ENCODE measurements at regions not wholly inside any gene's neighbourhood (a gene's known extent, or its start where the extent isn't known, plus 50 kb on each side); places are given as distances from the start of the nearest gene placed in this dataset.

DNA sequence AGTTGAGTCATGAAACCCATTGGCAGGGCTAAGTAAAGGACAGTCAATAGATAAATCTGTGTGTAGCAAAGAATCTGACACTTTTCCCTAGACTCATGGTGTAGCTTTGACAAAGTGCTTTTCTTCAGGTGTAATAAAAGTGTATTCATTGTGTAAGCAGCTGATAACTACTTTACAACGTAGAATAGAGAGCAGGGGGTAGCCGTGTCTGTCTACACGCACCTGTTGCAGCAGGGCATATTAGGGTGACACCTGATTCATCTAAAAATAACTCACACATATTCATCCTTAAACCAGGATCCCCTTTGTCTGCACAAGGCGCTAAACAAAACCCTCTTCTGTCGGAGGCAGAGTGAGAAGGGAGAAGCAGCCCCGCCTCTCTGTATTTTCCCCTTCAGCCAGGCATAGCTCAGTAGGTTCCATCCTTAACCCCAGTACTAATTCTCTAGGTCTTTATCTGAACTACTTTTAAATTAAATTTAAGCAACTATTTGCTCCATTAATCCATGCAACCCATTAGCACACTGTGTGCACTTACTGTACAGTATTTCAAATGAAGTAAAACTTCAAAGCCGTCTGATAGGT is 306.7 kb upstream of the SASH1 start:
- Histone ChIP-seq H2BK120ac (replicated peaks; ENCODE audit: low read depth, low read length) (no peak overlapping the region), H2BK5ac (ENCODE audit: low read depth, low read length) (no peak overlapping the region), H2BK20ac (ENCODE audit: low read length) (no peak overlapping the region), H3K79me2 (ENCODE audit: control insufficient read depth in 1 of 2, insufficient read depth in 2 of 2, low read length in 2 of 2) (no peaks in the 10 kb centered on the region), H2AK5ac (ENCODE audit: low read depth, low read length) (no peak overlapping the region), H2BK15ac (ENCODE audit: low read length) (no peak overlapping the region), H3K18ac (ENCODE audit: extremely low read depth, low read length) (no peak overlapping the region), H2BK12ac (ENCODE audit: low read depth, low read length) (no peak overlapping the region), H3K27me3 (replicated peaks in 1 of 4; ENCODE audit: control insufficient read depth in 3 of 4, extremely low read depth in 1 of 4, insufficient read depth in 3 of 4, low read length in 3 of 4) (no peaks in the 10 kb centered on the region), H3K36me3 (ENCODE audit: control insufficient read depth in 2 of 4, insufficient read depth in 4 of 4, low read length in 3 of 4) (no peaks in the 10 kb centered on the region), H4K91ac (replicated peaks; ENCODE audit: insufficient read length, low read length) (no peak overlapping the region), H3K4me3 (ENCODE audit: extremely low read depth in 1 of 4, insufficient read depth in 2 of 4, low read depth in 3 of 4, low read length in 4 of 4) (no peak overlapping the region), H3K23me2 (ENCODE audit: low read depth, low read length) (no peaks in the 10 kb centered on the region; the same call in 1 of the 2 replicates), H3K9ac (replicated peaks in 1 of 4; ENCODE audit: extremely low read depth in 1 of 4, low read depth in 3 of 4, low read length in 3 of 4) (no peak overlapping the region), H3K56ac (replicated peaks; ENCODE audit: insufficient read length, low read depth, low read length) (no peak overlapping the region), H4K8ac (ENCODE audit: extremely low read depth, insufficient read depth, low read length) (no peak overlapping the region), H4K20me1 (replicated peaks in 1 of 2; ENCODE audit: control insufficient read depth in 1 of 2, insufficient read depth in 2 of 2, low read length in 2 of 2) (no peaks in the 10 kb centered on the region), H4K5ac (ENCODE audit: insufficient read length, low read depth, low read length) (no peak overlapping the region), H3K79me1 (ENCODE audit: low read depth, low read length) (no peaks in the 10 kb centered on the region), H3K27ac (ENCODE audit: low read depth, low read length) (no peak overlapping the region), H3K14ac (ENCODE audit: insufficient read length) (no peak overlapping the region), H3K4me1 (replicated peaks in 1 of 4; ENCODE audit: control insufficient read depth in 3 of 4, insufficient read depth in 4 of 4, low read length in 3 of 4) (no peaks in the 10 kb centered on the region), H3K9me3 (ENCODE audit: insufficient read depth in 2 of 2, low read depth in 1 of 2, low read length in 1 of 2) (no peaks in the 10 kb centered on the region), H3K4ac (replicated peaks; ENCODE audit: insufficient read length, low read depth, low read length) (no peak overlapping the region), H3K4me2 (ENCODE audit: insufficient read depth in 1 of 2, low read depth in 2 of 2, low read length in 2 of 2) (no peak overlapping the region), H3K23ac (ENCODE audit: insufficient read length) (no peak overlapping the region), H2AFZ (ENCODE audit: low read length) (no peak overlapping the region)
- no peak for TF ChIP-seq NRF1 (IDR thresholded peaks at IDR 0.05; ENCODE audit: low read depth, low read length)
- no peak for TF ChIP-seq TAF1 (IDR thresholded peaks at IDR 0.05; ENCODE audit: low read depth, low read length)
- TF ChIP-seq, protein P1, sequence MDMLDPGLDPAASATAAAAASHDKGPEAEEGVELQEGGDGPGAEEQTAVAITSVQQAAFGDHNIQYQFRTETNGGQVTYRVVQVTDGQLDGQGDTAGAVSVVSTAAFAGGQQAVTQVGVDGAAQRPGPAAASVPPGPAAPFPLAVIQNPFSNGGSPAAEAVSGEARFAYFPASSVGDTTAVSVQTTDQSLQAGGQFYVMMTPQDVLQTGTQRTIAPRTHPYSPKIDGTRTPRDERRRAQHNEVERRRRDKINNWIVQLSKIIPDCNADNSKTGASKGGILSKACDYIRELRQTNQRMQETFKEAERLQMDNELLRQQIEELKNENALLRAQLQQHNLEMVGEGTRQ (IDR thresholded peaks at IDR 0.05; ENCODE audit: low read length) = no peak
- TF ChIP-seq JUN (IDR thresholded peaks at IDR 0.05; ENCODE audit: low read depth, low read length) = no peak
- no peak for TF ChIP-seq ZNF274 (IDR thresholded peaks at IDR 0.05; ENCODE audit: borderline replicate concordance, extremely low read depth, low read length)
- TF ChIP-seq POLR2A (IDR thresholded peaks at IDR 0.05; ENCODE audit: control extremely low read depth in 1 of 2, low read depth in 2 of 2, low read length in 2 of 2) = no peak
- TF ChIP-seq CHD1 (IDR thresholded peaks at IDR 0.05; ENCODE audit: low read depth, low read length) = no peak
- no peak for TF ChIP-seq RNF2 (IDR thresholded peaks at IDR 0.05; ENCODE audit: borderline replicate concordance, low read depth, low read length, missing control alignments, poor library complexity, severe bottlenecking)
- TF ChIP-seq CEBPB (IDR thresholded peaks at IDR 0.05; ENCODE audit: low read depth, low read length) = no peak
- POLR2A ChIA-PET (ENCODE audit: partially characterized antibody) = interaction anchor here (0.6 kb wide), 1 partner anchor 394 kb away, joined by 3 read pairs; no protein-coding TSS in a partner anchor
- no peak for FAIRE-seq
- CTCF ChIA-PET (ENCODE audit: partially characterized antibody) = no interaction called here
- DNase-seq (ENCODE audit: low read depth in 1 of 2, low spot score in 2 of 2) = no peak
- 91% methylated on average over 7 of the region's 7 CpGs; no CpG with 5 or more reads in 1 of the 2 experiments for WGBS, 2 experiments (ENCODE audit: extremely low coverage in 1 of 2, insufficient coverage in 1 of 2, insufficient read length in 1 of 2, insufficient replicate concordance in 2 of 2, low coverage in 1 of 2, low lambda C conversion rate in 2 of 2, missing lambda C conversion rate in 1 of 2)

Data from H1 (cell line).